NCI-H510A treated with DMSO at 0.1 percent for 48 hours (cell line): ENCODE measurements at regions not wholly inside any gene's neighbourhood (a gene's known extent, or its start where the extent isn't known, plus 50 kb on each side); places are given as distances from the start of the nearest gene placed in this dataset.
"Not testable (repeated sequence)": the region's sequence is repeated elsewhere in the genome, so short reads cannot be mapped to it uniquely, and the experiment has no call there.

Experiments used
- DNase-seq: peaks from one replicate; lab custom pipeline; 2025; lab: John Stamatoyannopoulos, UW

GRCh38 chr16:29130131-29130711 is 145.4 kb downstream of the LAT start:
- not testable (repeated sequence) for DNase-seq

GRCh38 chr16:29129458-29130038 is 144.7 kb downstream of the LAT start:
- DNase-seq, result not testable (repeated sequence)

GRCh38 chr16:29128732-29129457 is 144.0 kb downstream of the LAT start:
- DNase-seq, result not testable (repeated sequence)

GRCh38 chr16:29127806-29128420 is 143.1 kb downstream of the LAT start:
- DNase-seq, result not testable (repeated sequence)

- no peak for DNase-seq
Measured at GRCh38 chr16:29126616-29127015, 141.8 kb downstream of the LAT start.

- DNase-seq, result no peak
Measured at GRCh38 chr16:29126057-29126494, 141.2 kb downstream of the LAT start.

GRCh38 chr16:29124828-29125227 is 140.0 kb downstream of the LAT start:
- DNase-seq, result no peak

GRCh38 chr16:29124162-29124561 is 139.3 kb downstream of the LAT start:
- not testable (repeated sequence) for DNase-seq

- not testable (repeated sequence) for DNase-seq
Measured at GRCh38 chr16:29120680-29121079, 135.8 kb downstream of the LAT start.

GRCh38 chr16:29118301-29118957 is 133.6 kb downstream of the LAT start:
- DNase-seq, result not testable (repeated sequence)

GRCh38 chr16:29117631-29118030 is 132.8 kb downstream of the LAT start:
- DNase-seq, result no peak

- no peak for DNase-seq
Measured at GRCh38 chr16:29116980-29117379, 132.1 kb downstream of the LAT start.

- DNase-seq, result not testable (repeated sequence)
Measured at GRCh38 chr16:29116207-29116606, 131.4 kb downstream of the LAT start.

GRCh38 chr16:29115802-29116141 is 130.9 kb downstream of the LAT start:
- DNase-seq, result not testable (repeated sequence)

- not testable (repeated sequence) for DNase-seq
Measured at GRCh38 chr16:29114989-29115801, 130.3 kb downstream of the LAT start.

- no peak for DNase-seq
Measured at GRCh38 chr16:29114574-29114973, 129.7 kb downstream of the LAT start.

GRCh38 chr16:29113446-29113845 is 128.6 kb downstream of the LAT start:
- not testable (repeated sequence) for DNase-seq

GRCh38 chr16:29112755-29113347 is 128.0 kb downstream of the LAT start:
- DNase-seq, result no peak

GRCh38 chr16:29111901-29112680 is 127.2 kb downstream of the LAT start:
- not testable (repeated sequence) for DNase-seq

GRCh38 chr16:29111421-29111820 is 126.6 kb downstream of the LAT start:
- DNase-seq, result no peak
